Urinary bladder (tissue), 3 donors: ENCODE measurements at regions not wholly inside any gene's neighbourhood (a gene's known extent, or its start where the extent isn't known, plus 50 kb on each side); places are given as distances from the start of the nearest gene placed in this dataset.

Experiments used
- DNase-seq: peaks from one replicate; pipeline ENCODE4 v3.0.0-alpha.2; 2015; ENCODE audit errors: extremely low spot score
- H3K27ac ChIP-seq: one replicate; pipeline ENCODE4 v1.5.1; 2013; ENCODE audit warnings: low read depth, mild to moderate bottlenecking, moderate library complexity
- H3K36me3 ChIP-seq: one replicate; pipeline ENCODE4 v1.6.1; 2013; ENCODE audit warnings: mild to moderate bottlenecking, moderate library complexity; ENCODE audit not compliant: insufficient read depth
- H3K4me1 ChIP-seq: one replicate; pipeline ENCODE4 v1.6.1; 2013; ENCODE audit warnings: mild to moderate bottlenecking, moderate library complexity; ENCODE audit not compliant: insufficient read depth
- H3K4me3 ChIP-seq: one replicate; pipeline ENCODE4 v1.5.1; 2013; ENCODE audit warnings: low read depth, low read length
- WGBS: extraction: QIAGEN DNeasy Blood & Tissue Kit; methylation state at CpG from one replicate; pipeline ENCODE4 v1.1.7; 2013; 5-methylcytosine and 5-hydroxymethylcytosine counted together
- donor health status: healthy with polysubstance abuse.
- donor health status: healthy.

DNA sequence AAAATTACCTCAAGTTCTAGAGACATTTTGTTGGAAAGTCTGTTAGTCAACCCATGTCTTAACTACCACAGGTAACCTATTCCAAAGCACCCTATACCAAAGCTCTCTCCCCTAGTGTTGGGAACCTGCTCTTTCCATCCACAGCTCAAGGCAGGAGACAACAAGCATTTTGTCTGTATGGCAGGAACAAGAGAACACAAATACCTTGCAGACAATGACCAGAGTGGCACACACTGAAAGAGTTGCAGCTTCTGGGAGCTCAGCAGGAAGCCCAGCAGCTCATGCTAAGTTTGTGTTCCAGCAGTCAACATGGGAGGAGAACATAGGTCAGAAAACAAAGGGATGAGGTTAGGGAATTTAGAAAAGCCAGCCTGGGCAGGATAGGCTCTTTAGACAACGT, 300.8 kb downstream of the HHIPL2 start:
- no peaks in the 10 kb centered on the region for H3K4me1 ChIP-seq
- H3K27ac ChIP-seq: no peak overlapping the region
- WGBS: 59% methylated on average over 1 of the region's 1 CpG
- no peak overlapping the region for H3K4me3 ChIP-seq
- no peaks in the 10 kb centered on the region for H3K36me3 ChIP-seq
- no peak for DNase-seq

GRCh38 chr1:222243902-222244301, 304.0 kb downstream of the HHIPL2 start:
- no peak for DNase-seq
- H3K36me3 ChIP-seq: no peaks in the 10 kb centered on the region
- WGBS: 74% methylated on average over 2 of the region's 2 CpGs
- H3K27ac ChIP-seq: no peak overlapping the region
- no peaks in the 10 kb centered on the region for H3K4me1 ChIP-seq
- no peak overlapping the region for H3K4me3 ChIP-seq

GRCh38 chr1:222242492-222242891, 305.4 kb downstream of the HHIPL2 start:
- WGBS: 27% methylated on average over 1 of the region's 1 CpG
- no peaks in the 10 kb centered on the region for H3K36me3 ChIP-seq
- DNase-seq: no peak
- H3K4me3 ChIP-seq: no peak overlapping the region
- no peaks in the 10 kb centered on the region for H3K4me1 ChIP-seq
- no peak overlapping the region for H3K27ac ChIP-seq

GRCh38 chr1:222241410-222241809, 306.5 kb downstream of the HHIPL2 start:
- no peak overlapping the region for H3K4me3 ChIP-seq
- H3K4me1 ChIP-seq: no peaks in the 10 kb centered on the region
- no peaks in the 10 kb centered on the region for H3K36me3 ChIP-seq
- H3K27ac ChIP-seq: no peak overlapping the region
- no peak for DNase-seq
- 85% methylated on average over 5 of the region's 5 CpGs for WGBS

GRCh38 chr1:222240536-222241181, 307.2 kb downstream of the HHIPL2 start:
- no peaks in the 10 kb centered on the region for H3K4me1 ChIP-seq
- WGBS: 79% methylated on average over 7 of the region's 7 CpGs

DNA sequence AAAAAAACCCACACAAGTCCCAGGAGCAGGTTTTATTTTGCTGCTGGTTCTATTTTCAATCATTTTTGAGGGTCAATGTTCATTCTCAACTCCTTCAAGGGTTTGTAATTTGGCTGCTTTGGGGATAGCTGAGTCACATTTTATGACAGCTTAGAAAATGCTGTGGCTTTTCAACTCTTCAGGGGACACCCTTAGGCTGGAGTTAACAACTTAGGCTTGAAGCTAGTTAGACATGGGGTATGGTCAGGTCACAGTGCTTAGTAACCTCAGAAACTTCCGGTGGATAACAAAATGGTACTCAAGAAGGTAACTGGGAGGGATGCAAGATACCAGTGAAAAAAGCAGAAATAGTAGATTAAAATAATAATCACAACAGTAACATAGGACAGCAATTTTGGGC, 308.8 kb downstream of the HHIPL2 start:
- no peak overlapping the region for H3K4me3 ChIP-seq
- no peaks in the 10 kb centered on the region for H3K36me3 ChIP-seq
- DNase-seq: no peak
- 99% methylated on average over 1 of the region's 1 CpG for WGBS
- no peak overlapping the region for H3K27ac ChIP-seq
- H3K4me1 ChIP-seq: no peaks in the 10 kb centered on the region

More at GRCh38 chr1:222240536-222241181, 307.2 kb downstream of the HHIPL2 start:
- no peaks in the 10 kb centered on the region for H3K36me3 ChIP-seq
- DNase-seq: no peak
- H3K4me3 ChIP-seq: no peak overlapping the region
- H3K27ac ChIP-seq: no peak overlapping the region

GRCh38 chr1:222234351-222234750, 313.6 kb downstream of the HHIPL2 start:
- DNase-seq: no peak
- H3K27ac ChIP-seq: no peak overlapping the region
- 89% methylated on average over 2 of the region's 2 CpGs for WGBS
- H3K4me3 ChIP-seq: no peak overlapping the region
- H3K4me1 ChIP-seq: no peaks in the 10 kb centered on the region
- no peaks in the 10 kb centered on the region for H3K36me3 ChIP-seq

GRCh38 chr1:222233444-222234158, 314.3 kb downstream of the HHIPL2 start:
- no peak for DNase-seq
- WGBS: 63% methylated on average over 6 of the region's 6 CpGs
- H3K4me1 ChIP-seq: no peaks in the 10 kb centered on the region
- H3K4me3 ChIP-seq: no peak overlapping the region
- no peaks in the 10 kb centered on the region for H3K36me3 ChIP-seq
- no peak overlapping the region for H3K27ac ChIP-seq

DNA sequence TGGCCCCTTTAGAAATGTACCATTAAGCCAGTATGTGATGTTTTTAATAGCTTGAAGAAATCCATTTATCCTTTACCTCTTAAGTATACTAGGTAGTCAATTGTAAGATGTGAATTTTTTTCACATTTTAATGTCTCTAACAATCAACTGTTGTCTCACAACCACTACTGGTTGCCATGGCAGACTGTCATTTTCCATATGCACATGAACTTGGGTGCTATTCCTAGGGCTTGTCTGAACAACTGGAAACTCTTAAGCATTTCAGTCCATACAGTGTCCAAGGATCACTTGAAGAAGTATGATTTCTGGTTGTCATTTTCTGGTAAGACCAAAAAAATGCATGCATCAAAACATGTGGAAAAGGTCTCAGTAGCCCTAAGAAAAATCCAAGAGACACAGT, 315.1 kb downstream of the HHIPL2 start:
- H3K4me3 ChIP-seq: no peak overlapping the region
- no peaks in the 10 kb centered on the region for H3K36me3 ChIP-seq
- no peak overlapping the region for H3K27ac ChIP-seq
- DNase-seq: no peak
- no peaks in the 10 kb centered on the region for H3K4me1 ChIP-seq

GRCh38 chr1:222229672-222230312, 318.1 kb downstream of the HHIPL2 start:
- Histone ChIP-seq H3K27ac (no peak overlapping the region), H3K4me3 (no peak overlapping the region), H3K4me1 (no peaks in the 10 kb centered on the region), H3K36me3 (no peaks in the 10 kb centered on the region)
- 80% methylated on average over 4 of the region's 4 CpGs for WGBS
- DNase-seq: no peak

DNA sequence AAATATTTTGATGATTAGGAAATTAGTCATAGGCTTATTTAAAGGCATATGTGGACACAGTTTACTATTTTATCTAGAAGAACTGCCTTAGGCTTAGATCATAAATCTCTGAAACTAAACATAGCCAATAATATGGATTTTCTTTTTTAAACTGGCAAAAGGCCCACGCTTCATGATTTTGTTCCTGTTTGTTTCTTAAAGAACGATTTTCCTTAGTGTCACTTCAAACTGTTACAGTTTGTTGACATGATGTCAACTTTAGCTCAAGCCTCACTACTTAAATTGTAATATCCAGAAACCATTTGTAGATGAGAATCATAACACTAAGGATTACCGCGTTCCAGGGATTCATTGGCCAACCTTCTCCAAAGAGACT, 322.6 kb downstream of the HHIPL2 start:
- no peaks in the 10 kb centered on the region for H3K36me3 ChIP-seq
- 53% methylated on average over 4 of the region's 4 CpGs for WGBS
- DNase-seq: no peak
- no peak overlapping the region for H3K4me3 ChIP-seq
- no peak overlapping the region for H3K27ac ChIP-seq
- no peaks in the 10 kb centered on the region for H3K4me1 ChIP-seq

GRCh38 chr1:222224636-222225315, 323.1 kb downstream of the HHIPL2 start:
- no peak overlapping the region for H3K27ac ChIP-seq
- DNase-seq: no peak
- 37% methylated on average over 4 of the region's 4 CpGs for WGBS
- no peaks in the 10 kb centered on the region for H3K36me3 ChIP-seq
- H3K4me1 ChIP-seq: no peaks in the 10 kb centered on the region
- H3K4me3 ChIP-seq: no peak overlapping the region

DNA sequence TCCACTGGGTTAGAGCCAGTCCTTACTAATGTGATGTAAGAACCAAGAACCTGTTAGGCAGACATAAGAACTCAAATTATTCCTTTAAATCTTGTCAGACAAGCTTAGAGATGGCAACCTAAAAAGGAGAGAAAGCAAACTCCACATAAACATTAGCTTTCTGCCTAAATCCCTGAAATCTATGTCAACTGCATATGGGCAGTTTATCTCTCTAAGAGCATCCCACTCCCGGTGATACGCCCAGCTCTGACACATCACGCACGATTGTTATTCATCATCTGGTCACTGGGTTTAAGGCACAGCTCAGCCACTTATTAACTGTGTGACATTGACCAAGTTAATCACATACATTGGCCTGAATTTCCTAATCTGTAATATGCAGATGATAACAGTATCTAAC, 323.7 kb downstream of the HHIPL2 start:
- no peaks in the 10 kb centered on the region for H3K36me3 ChIP-seq
- no peak overlapping the region for H3K4me3 ChIP-seq
- DNase-seq: no peak
- 38% methylated on average over 4 of the region's 4 CpGs for WGBS
- H3K4me1 ChIP-seq: no peaks in the 10 kb centered on the region
- no peak overlapping the region for H3K27ac ChIP-seq

GRCh38 chr1:222223010-222223409, 324.9 kb downstream of the HHIPL2 start:
- WGBS: 91% methylated on average over 1 of the region's 1 CpG
- no peaks in the 10 kb centered on the region for H3K4me1 ChIP-seq
- H3K27ac ChIP-seq: no peak overlapping the region
- H3K4me3 ChIP-seq: no peak overlapping the region
- DNase-seq: no peak
- no peaks in the 10 kb centered on the region for H3K36me3 ChIP-seq
